GM23338 (cell line): ENCODE measurements at regions not wholly inside any gene's neighbourhood (a gene's known extent, or its start where the extent isn't known, plus 50 kb on each side); places are given as distances from the start of the nearest gene placed in this dataset.

ENCODE experiments used
- ATAC-seq: fragments of 200-7000 bp; cut with Tn5 transposase; 3 replicates; pipeline ENCODE4 v1.9.1; 2020
- DNase-seq: peaks from one replicate; pipeline ENCODE4 v3.0.0-alpha.2; 2015; ENCODE audit warnings: low spot score
- H2AFZ ChIP-seq: fragments of 200-600 bp; sonication (generic); 2 replicates; pipeline ENCODE4 v1.8.0; 2016; ENCODE audit warnings: antibody characterized with exemption, mild to moderate bottlenecking, moderate library complexity
- H3F3A ChIP-seq: fragments of 200-600 bp; sonication (generic); replicated peaks from 2 replicates; pipeline ENCODE4 v1.8.0; 2017; ENCODE audit warnings: antibody characterized with exemption, mixed run types, low read depth
- H3K27ac ChIP-seq: fragments of 200-600 bp; sonication (generic); 2 replicates; pipeline ENCODE4 v1.6.1; 2016; ENCODE audit warnings: low read depth
- H3K27me3 ChIP-seq: fragments of 200-600 bp; sonication (generic); 2 replicates; pipeline ENCODE4 v1.8.0; 2016; ENCODE audit warnings: mild to moderate bottlenecking, mixed run types, moderate library complexity; ENCODE audit not compliant: insufficient read depth
- H3K36me3 ChIP-seq: fragments of 200-600 bp; sonication (generic); 2 replicates; pipeline ENCODE4 v1.8.0; 2016; ENCODE audit warnings: mild to moderate bottlenecking; ENCODE audit not compliant: insufficient read depth
- H3K4me1 ChIP-seq: fragments of 200-600 bp; sonication (generic); 2 replicates; pipeline ENCODE4 v1.8.0; 2016; ENCODE audit warnings: mild to moderate bottlenecking, moderate library complexity; ENCODE audit not compliant: insufficient read depth
- H3K4me2 ChIP-seq: fragments of 200-600 bp; sonication (generic); 2 replicates; pipeline ENCODE4 v1.7.1; 2017; ENCODE audit warnings: mixed run types
- H3K4me3 ChIP-seq: fragments of 200-600 bp; sonication (generic); 2 replicates; pipeline ENCODE4 v1.6.1; 2016; ENCODE audit warnings: mixed run types
- H3K79me2 ChIP-seq: fragments of 200-600 bp; sonication (generic); replicated peaks from 2 replicates; pipeline ENCODE4 v1.8.0; 2017; ENCODE audit warnings: mild to moderate bottlenecking; ENCODE audit not compliant: insufficient read depth
- H3K9me2 ChIP-seq: fragments of 200-600 bp; sonication (generic); 2 replicates; pipeline ENCODE4 v1.8.0; 2017; ENCODE audit not compliant: insufficient read depth
- H4K20me1 ChIP-seq: fragments of 200-600 bp; sonication (generic); replicated peaks from 2 replicates; pipeline ENCODE4 v1.8.0; 2017; ENCODE audit warnings: mild to moderate bottlenecking; ENCODE audit not compliant: insufficient read depth
- H3K27ac Mint-ChIP-seq: 2 replicates; pipeline ENCODE4 v1.8.0; 2020; ENCODE audit warnings: inconsistent platforms, mild to moderate bottlenecking, moderate library complexity, mixed read lengths
- H3K27me3 Mint-ChIP-seq: 3 replicates; pipeline ENCODE4 v1.8.0; 2022; ENCODE audit warnings: low read depth, mild to moderate bottlenecking, moderate library complexity, mixed read lengths, inconsistent platforms; ENCODE audit not compliant: insufficient read depth, poor library complexity
- H3K36me3 Mint-ChIP-seq: 3 replicates; pipeline ENCODE4 v1.8.0; 2021; ENCODE audit warnings: low read depth, mild to moderate bottlenecking, inconsistent platforms, moderate library complexity, mixed read lengths
- H3K4me1 Mint-ChIP-seq: 3 replicates; pipeline ENCODE4 v1.8.0; 2020; ENCODE audit warnings: mild to moderate bottlenecking, inconsistent platforms, mixed read lengths
- H3K4me3 Mint-ChIP-seq: 3 replicates; pipeline ENCODE4 v1.8.0; 2021; ENCODE audit warnings: moderate library complexity, mild to moderate bottlenecking, inconsistent platforms, mixed read lengths
- H3K9me3 Mint-ChIP-seq: 3 replicates; pipeline ENCODE4 v1.8.0; 2020; ENCODE audit warnings: moderate library complexity, mild to moderate bottlenecking, inconsistent platforms, mixed read lengths
- CREB1 ChIP-seq: fragments of 250-450 bp; sonication (Bioruptor Pico); IDR thresholded peaks from 2 replicates; pipeline ENCODE4 v1.5.0; 2020; ENCODE audit warnings: low read depth, mild to moderate bottlenecking, moderate library complexity
- EZH2phosphoT487 ChIP-seq: fragments of 200-600 bp; sonication (generic); IDR thresholded peaks from one replicate; pipeline ENCODE4 v1.8.1; 2018; ENCODE audit warnings: antibody characterized with exemption; ENCODE audit not compliant: unreplicated experiment
- REST ChIP-seq: IDR thresholded peaks from one replicate; pipeline ENCODE4 v1.6.1; 2018; ENCODE audit warnings: antibody characterized with exemption; ENCODE audit not compliant: unreplicated experiment
- ZNF114 ChIP-seq: fragments of 250-450 bp; sonication (Bioruptor Pico); IDR thresholded peaks from 2 replicates; pipeline ENCODE4 v1.5.0; 2020; ENCODE audit warnings: mild to moderate bottlenecking, moderate library complexity
- TF ChIP-seq, protein P1 (sequence below): fragments of 250-450 bp; sonication (Bioruptor Pico); IDR thresholded peaks from 2 replicates; pipeline ENCODE4 v1.5.0; 2020; ENCODE audit warnings: mild to moderate bottlenecking, moderate library complexity

- TF ChIP-seq, protein P1, sequence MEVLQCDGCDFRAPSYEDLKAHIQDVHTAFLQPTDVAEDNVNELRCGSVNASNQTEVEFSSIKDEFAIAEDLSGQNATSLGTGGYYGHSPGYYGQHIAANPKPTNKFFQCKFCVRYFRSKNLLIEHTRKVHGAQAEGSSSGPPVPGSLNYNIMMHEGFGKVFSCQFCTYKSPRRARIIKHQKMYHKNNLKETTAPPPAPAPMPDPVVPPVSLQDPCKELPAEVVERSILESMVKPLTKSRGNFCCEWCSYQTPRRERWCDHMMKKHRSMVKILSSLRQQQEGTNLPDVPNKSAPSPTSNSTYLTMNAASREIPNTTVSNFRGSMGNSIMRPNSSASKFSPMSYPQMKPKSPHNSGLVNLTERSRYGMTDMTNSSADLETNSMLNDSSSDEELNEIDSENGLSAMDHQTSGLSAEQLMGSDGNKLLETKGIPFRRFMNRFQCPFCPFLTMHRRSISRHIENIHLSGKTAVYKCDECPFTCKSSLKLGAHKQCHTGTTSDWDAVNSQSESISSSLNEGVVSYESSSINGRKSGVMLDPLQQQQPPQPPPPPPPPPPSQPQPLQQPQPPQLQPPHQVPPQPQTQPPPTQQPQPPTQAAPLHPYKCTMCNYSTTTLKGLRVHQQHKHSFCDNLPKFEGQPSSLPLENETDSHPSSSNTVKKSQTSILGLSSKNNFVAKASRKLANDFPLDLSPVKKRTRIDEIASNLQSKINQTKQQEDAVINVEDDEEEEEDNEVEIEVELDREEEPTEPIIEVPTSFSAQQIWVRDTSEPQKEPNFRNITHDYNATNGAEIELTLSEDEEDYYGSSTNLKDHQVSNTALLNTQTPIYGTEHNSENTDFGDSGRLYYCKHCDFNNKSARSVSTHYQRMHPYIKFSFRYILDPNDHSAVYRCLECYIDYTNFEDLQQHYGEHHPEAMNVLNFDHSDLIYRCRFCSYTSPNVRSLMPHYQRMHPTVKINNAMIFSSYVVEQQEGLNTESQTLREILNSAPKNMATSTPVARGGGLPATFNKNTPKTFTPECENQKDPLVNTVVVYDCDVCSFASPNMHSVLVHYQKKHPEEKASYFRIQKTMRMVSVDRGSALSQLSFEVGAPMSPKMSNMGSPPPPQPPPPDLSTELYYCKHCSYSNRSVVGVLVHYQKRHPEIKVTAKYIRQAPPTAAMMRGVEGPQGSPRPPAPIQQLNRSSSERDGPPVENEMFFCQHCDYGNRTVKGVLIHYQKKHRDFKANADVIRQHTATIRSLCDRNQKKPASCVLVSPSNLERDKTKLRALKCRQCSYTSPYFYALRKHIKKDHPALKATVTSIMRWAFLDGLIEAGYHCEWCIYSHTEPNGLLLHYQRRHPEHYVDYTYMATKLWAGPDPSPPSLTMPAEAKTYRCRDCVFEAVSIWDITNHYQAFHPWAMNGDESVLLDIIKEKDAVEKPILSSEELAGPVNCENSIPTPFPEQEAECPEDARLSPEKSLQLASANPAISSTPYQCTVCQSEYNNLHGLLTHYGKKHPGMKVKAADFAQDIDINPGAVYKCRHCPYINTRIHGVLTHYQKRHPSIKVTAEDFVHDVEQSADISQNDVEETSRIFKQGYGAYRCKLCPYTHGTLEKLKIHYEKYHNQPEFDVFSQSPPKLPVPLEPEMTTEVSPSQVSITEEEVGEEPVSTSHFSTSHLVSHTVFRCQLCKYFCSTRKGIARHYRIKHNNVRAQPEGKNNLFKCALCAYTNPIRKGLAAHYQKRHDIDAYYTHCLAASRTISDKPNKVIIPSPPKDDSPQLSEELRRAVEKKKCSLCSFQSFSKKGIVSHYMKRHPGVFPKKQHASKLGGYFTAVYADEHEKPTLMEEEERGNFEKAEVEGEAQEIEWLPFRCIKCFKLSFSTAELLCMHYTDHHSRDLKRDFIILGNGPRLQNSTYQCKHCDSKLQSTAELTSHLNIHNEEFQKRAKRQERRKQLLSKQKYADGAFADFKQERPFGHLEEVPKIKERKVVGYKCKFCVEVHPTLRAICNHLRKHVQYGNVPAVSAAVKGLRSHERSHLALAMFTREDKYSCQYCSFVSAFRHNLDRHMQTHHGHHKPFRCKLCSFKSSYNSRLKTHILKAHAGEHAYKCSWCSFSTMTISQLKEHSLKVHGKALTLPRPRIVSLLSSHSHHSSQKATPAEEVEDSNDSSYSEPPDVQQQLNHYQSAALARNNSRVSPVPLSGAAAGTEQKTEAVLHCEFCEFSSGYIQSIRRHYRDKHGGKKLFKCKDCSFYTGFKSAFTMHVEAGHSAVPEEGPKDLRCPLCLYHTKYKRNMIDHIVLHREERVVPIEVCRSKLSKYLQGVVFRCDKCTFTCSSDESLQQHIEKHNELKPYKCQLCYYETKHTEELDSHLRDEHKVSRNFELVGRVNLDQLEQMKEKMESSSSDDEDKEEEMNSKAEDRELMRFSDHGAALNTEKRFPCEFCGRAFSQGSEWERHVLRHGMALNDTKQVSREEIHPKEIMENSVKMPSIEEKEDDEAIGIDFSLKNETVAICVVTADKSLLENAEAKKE = no peak
- TF ChIP-seq EZH2phosphoT487 = no peak
Observed at GRCh38 chr2:236694146-236694888, 124.7 kb downstream of the ACKR3 start (continued).

GRCh38 chr2:236696834-236697233 lies 127.2 kb downstream of the ACKR3 start:
- Histone ChIP-seq H4K20me1 (no peaks in the 10 kb centered on the region), H2AFZ (no peak overlapping the region), H3K4me3 (no peak overlapping the region), H3K36me3 (no peaks in the 10 kb centered on the region), H3F3A (no peaks in the 10 kb centered on the region), H3K4me1 (no peaks in the 10 kb centered on the region), H3K4me2 (no peak overlapping the region), H3K27ac (no peak overlapping the region), H3K9me2 (0 out of 2 replicates have a peak, but pooled peaks cover 8% of the 10 kb centered on the region), H3K79me2 (no peaks in the 10 kb centered on the region), H3K27me3 (no peaks in the 10 kb centered on the region)
- Mint-ChIP-seq H3K4me1 (peaks cover 15% of the 10 kb centered on the region), H3K4me3 (no peak overlapping the region), H3K9me3 (no peaks in the 10 kb centered on the region), H3K27me3 (peaks cover 5% of the 10 kb centered on the region), H3K27ac (no peak overlapping the region), H3K36me3 (no peaks in the 10 kb centered on the region)
- no peak for ATAC-seq
- DNase-seq = no peak
- TF ChIP-seq, protein P1 = no peak
- TF ChIP-seq REST (no peak), ZNF114 (no peak), CREB1 (CRISPR knock-in tag) (no peak)
